Renal pelvis (tissue), 1 donor: ENCODE measurements at regions not wholly inside any gene's neighbourhood (a gene's known extent, or its start where the extent isn't known, plus 50 kb on each side); places are given as distances from the start of the nearest gene placed in this dataset.

ENCODE experiments used
- DNase-seq: peaks from one replicate; pipeline ENCODE4 v3.0.0-alpha.2; 2013

- no peak for DNase-seq
These were observed 53.1 kb upstream of the UBL3 start for GRCh38 chr13:29903543-29903942.

GRCh38 chr13:29902632-29903305 is 52.4 kb upstream of the UBL3 start:
- no peak for DNase-seq

- peak; percentile 64 for DNase-seq
These were observed 51.6 kb upstream of the UBL3 start for GRCh38 chr13:29901710-29902631.
